K562 (cell line): ENCODE measurements at regions not wholly inside any gene's neighbourhood (a gene's known extent, or its start where the extent isn't known, plus 50 kb on each side); places are given as distances from the start of the nearest gene placed in this dataset.

ENCODE experiments used
- ATAC-seq: fragments of 200-7000 bp; cut with Tn5 transposase; 3 replicates; pipeline ENCODE4 v1.9.1; 2020; ENCODE audit warnings: moderate library complexity
- BruUV-seq: library from RNA; stranded (reverse); fragments of 400-500 nt; replicated peaks from 2 replicates; lab custom pipeline; 2021; lab: Mats Ljungman, UMichigan
- CTCF ChIA-PET: fragments of 300-600 bp; formaldehyde crosslinking; extraction: SDS; loops from one replicate; lab custom pipeline; 2021; ENCODE audit warnings: low intra/inter-chr PET ratio; lab: Yijun Ruan, JAX
- POLR2A ChIA-PET: fragments of 300-600, 350-650 bp; sonication (Branson Sonifier 250); formaldehyde crosslinking; extraction: SDS; loops from one replicate; lab custom pipeline; 2021; ENCODE audit warnings: antibody characterized with exemption, inconsistent platforms; lab: Yijun Ruan, JAX
- DNase-seq, 4 experiments: peaks; one replicate each; pipeline versions ENCODE4 v3.0.0 to v3.0.0-alpha.2; 2011 to 2018; ENCODE audit warnings: low spot score in 3 of 4, mixed read lengths in 3 of 4; ENCODE audit errors: extremely low read depth in 1 of 4
- FAIRE-seq: peaks from 2 replicates; lab custom pipeline; 2011; peaks lifted over from hg19 to GRCh38; lab: Jason Lieb, UNC
- H2AFZ ChIP-seq: 2 replicates; pipeline ENCODE4 v1.6.0; 2011; ENCODE audit warnings: low read depth, low read length, control low read depth, inconsistent platforms
- H3K27ac ChIP-seq: fragments of 200-600 bp; 3 replicates; pipeline ENCODE4 v1.8.0; 2011; ENCODE audit warnings: low read depth, mild to moderate bottlenecking, control low read depth, inconsistent platforms, low read length, moderate library complexity, mixed read lengths; ENCODE audit errors: extremely low read depth
- H3K27me3 ChIP-seq, 2 experiments: fragments of 300-600 bp in 1 of 2; 2 replicates in 1 of 2; 3 replicates in 1 of 2; pipeline versions ENCODE4 v1.6.0 to v1.8.0; 2011; ENCODE audit warnings: inconsistent platforms in 2 of 2, low read length in 2 of 2, mild to moderate bottlenecking in 1 of 2, mixed read lengths in 1 of 2, moderate library complexity in 1 of 2; ENCODE audit not compliant: control insufficient read depth in 2 of 2, insufficient read depth in 2 of 2
- H3K36me3 ChIP-seq: fragments of 300-600 bp; 3 replicates; pipeline ENCODE4 v1.8.0; 2011; ENCODE audit warnings: mild to moderate bottlenecking, low read length, inconsistent platforms; ENCODE audit not compliant: control insufficient read depth, insufficient read depth
- H3K4me1 ChIP-seq, 2 experiments: fragments of 200-600 bp in 1 of 2; replicated peaks in 1 of 2; 2 replicates in 1 of 2; 3 replicates in 1 of 2; pipeline versions ENCODE4 v1.5.1 to v1.8.0; 2011; ENCODE audit warnings: inconsistent platforms in 2 of 2, low read length in 2 of 2, mild to moderate bottlenecking in 1 of 2, mixed read lengths in 1 of 2, moderate library complexity in 1 of 2; ENCODE audit not compliant: control insufficient read depth in 2 of 2, insufficient read depth in 2 of 2
- H3K4me2 ChIP-seq: 2 replicates; pipeline ENCODE4 v1.6.1; 2011; ENCODE audit warnings: low read length, control low read depth, inconsistent platforms, mixed read lengths; ENCODE audit not compliant: insufficient read depth
- H3K4me3 ChIP-seq: fragments of 200-600 bp; sonication (generic), shearing (Covaris generic); 2 replicates; pipeline ENCODE4 v1.5.1; 2016; ENCODE audit warnings: control low read depth, inconsistent platforms
- H3K79me2 ChIP-seq: fragments of 200-600 bp; 3 replicates; pipeline ENCODE4 v1.8.0; 2011; ENCODE audit warnings: low read length, inconsistent platforms; ENCODE audit not compliant: control insufficient read depth, insufficient read depth
- H3K9ac ChIP-seq, 2 experiments: 2 replicates each; pipeline versions ENCODE4 v1.6.0 to v1.6.1; 2011; ENCODE audit warnings: low read depth in 2 of 2, low read length in 2 of 2, control low read depth in 1 of 2, inconsistent platforms in 1 of 2, mild to moderate bottlenecking in 1 of 2, mixed read lengths in 1 of 2; ENCODE audit not compliant: insufficient read depth in 1 of 2
- H3K9me1 ChIP-seq: one replicate; pipeline ENCODE4 v1.6.0; 2011; ENCODE audit warnings: inconsistent platforms, mild to moderate bottlenecking, low read length, moderate library complexity; ENCODE audit not compliant: control insufficient read depth, insufficient read depth
- H3K9me3 ChIP-seq: replicated peaks from 2 replicates; pipeline ENCODE4 v1.5.1; 2011; ENCODE audit warnings: low read depth, low read length, inconsistent platforms; ENCODE audit not compliant: control insufficient read depth, insufficient read depth
- H4K20me1 ChIP-seq: replicated peaks from 2 replicates; pipeline ENCODE4 v1.6.1; 2011; ENCODE audit warnings: low read length, inconsistent platforms, mixed read lengths; ENCODE audit not compliant: control insufficient read depth, insufficient read depth
- ARHGAP35 ChIP-seq: fragments of 450-650 bp; IDR thresholded peaks from 2 replicates; pipeline ENCODE4 v1.6.1; 2018; ENCODE audit not compliant: partially characterized antibody
- CBX2 ChIP-seq: fragments of 200-600 bp; sonication (generic); IDR thresholded peaks from one replicate; pipeline ENCODE4 v1.6.1; 2012; ENCODE audit warnings: mild to moderate bottlenecking, low read length, inconsistent platforms; ENCODE audit not compliant: insufficient read depth, poor library complexity, severe bottlenecking
- CREB3 ChIP-seq: fragments of 450-650 bp; conservative IDR thresholded peaks from 2 replicates; pipeline ENCODE4 v1.6.1; 2016; ENCODE audit warnings: missing genetic modification characterization, low read depth, mild to moderate bottlenecking, missing compliant biosample characterization, moderate library complexity
- E2F6 ChIP-seq, 2 experiments: IDR thresholded peaks; 2 replicates each; pipeline ENCODE4 v1.6.1; 2011; ENCODE audit warnings: borderline replicate concordance in 1 of 2, control low read depth in 1 of 2, low read depth in 1 of 2, low read length in 1 of 2, mild to moderate bottlenecking in 1 of 2, mixed read lengths in 1 of 2, moderate library complexity in 1 of 2; ENCODE audit not compliant: insufficient read depth in 1 of 2, insufficient read length in 1 of 2, poor library complexity in 1 of 2, severe bottlenecking in 1 of 2; ENCODE audit errors: extremely low read depth in 1 of 2
- ELF4 ChIP-seq: fragments of 450-650 bp; formaldehyde crosslinking; IDR thresholded peaks from 2 replicates; pipeline ENCODE4 v1.4.0; 2022; ENCODE audit warnings: missing genetic modification characterization
- HMG20A ChIP-seq: fragments of 450-650 bp; formaldehyde crosslinking; conservative IDR thresholded peaks from 2 replicates; pipeline ENCODE4 v1.4.0; 2020; ENCODE audit warnings: mild to moderate bottlenecking, mixed read lengths
- HNRNPH1 ChIP-seq: fragments of 200-400 bp; formaldehyde crosslinking; optimal IDR thresholded peaks from 2 replicates; pipeline ENCODE3; 2017; ENCODE audit warnings: low read depth, mild to moderate bottlenecking, low read length, moderate library complexity
- L3MBTL2 ChIP-seq: fragments of 450-650 bp; IDR thresholded peaks from 2 replicates; pipeline ENCODE4 v1.6.1; 2016; ENCODE audit warnings: mild to moderate bottlenecking, moderate library complexity
- MYC ChIP-seq, 2 experiments: fragments of 250-450 bp in 1 of 2; sonication (Bioruptor Pico) in 1 of 2; IDR thresholded peaks; 2 replicates each; pipeline versions ENCODE4 v1.5.1 to v1.6.1; 2012 to 2021; ENCODE audit warnings: low read depth in 2 of 2, borderline replicate concordance in 1 of 2, improper control_type of control experiment in 1 of 2, low read length in 1 of 2, mild to moderate bottlenecking in 1 of 2, moderate library complexity in 1 of 2
- NFXL1 ChIP-seq: fragments of 450-650 bp; formaldehyde crosslinking; IDR thresholded peaks from 2 replicates; pipeline ENCODE4 v1.4.0; 2021; ENCODE audit warnings: mild to moderate bottlenecking
- PHB2 ChIP-seq: fragments of 450-650 bp; IDR thresholded peaks from 2 replicates; pipeline ENCODE4 v1.6.1; 2017; ENCODE audit warnings: low read depth
- SUPT5H ChIP-seq: fragments of 450-650 bp; IDR thresholded peaks from 2 replicates; pipeline ENCODE4 v1.6.1; 2016
- ZBTB8A ChIP-seq: fragments of 450-650 bp; IDR thresholded peaks from 2 replicates; pipeline ENCODE4 v1.6.1; 2018; ENCODE audit warnings: mild to moderate bottlenecking, moderate library complexity; ENCODE audit not compliant: partially characterized antibody
- ZFP1 ChIP-seq: fragments of 450-650 bp; formaldehyde crosslinking; IDR thresholded peaks from 2 replicates; pipeline ENCODE4 v1.4.0; 2020; ENCODE audit warnings: mild to moderate bottlenecking, mixed read lengths
- ZFPM2 ChIP-seq: fragments of 250-450 bp; sonication (Bioruptor Pico); IDR thresholded peaks from 2 replicates; pipeline ENCODE4 v1.5.1; 2022; ENCODE audit warnings: mild to moderate bottlenecking
- ZNF316 ChIP-seq: fragments of 450-650 bp; IDR thresholded peaks from 2 replicates; pipeline ENCODE4 v1.6.1; 2016
- ZNF696 ChIP-seq: fragments of 250-450 bp; sonication (Bioruptor Pico); conservative IDR thresholded peaks from 2 replicates; pipeline ENCODE4 v1.4.0; 2020; ENCODE audit warnings: mild to moderate bottlenecking, moderate library complexity
- WGBS: fragments of 100-300 bp; shearing (Covaris generic); methylation state at CpG from one replicate; pipeline ENCODE4 v1.1.6; 2016; ENCODE audit warnings: low coverage, mixed read lengths; ENCODE audit not compliant: insufficient coverage; ENCODE audit errors: missing lambda C conversion rate; 5-methylcytosine and 5-hydroxymethylcytosine counted together
- in situ Hi-C: fragments of 300-500 bp; cut with MboI; formaldehyde crosslinking; loops from 4 replicates; pipeline ENCODE4 v1.15.0; 2018; ENCODE audit warnings: inconsistent platforms, mixed read lengths
- intact Hi-C: fragments of 100-400 bp; cut with micrococcal nuclease; formaldehyde crosslinking; loops from 2 replicates; pipeline ENCODE4 v1.14.2; 2022
- TF ChIP-seq, protein P1 (sequence below): fragments of 450-650 bp; IDR thresholded peaks from 2 replicates; pipeline ENCODE4 v1.6.1; 2016; ENCODE audit warnings: mild to moderate bottlenecking

DNA sequence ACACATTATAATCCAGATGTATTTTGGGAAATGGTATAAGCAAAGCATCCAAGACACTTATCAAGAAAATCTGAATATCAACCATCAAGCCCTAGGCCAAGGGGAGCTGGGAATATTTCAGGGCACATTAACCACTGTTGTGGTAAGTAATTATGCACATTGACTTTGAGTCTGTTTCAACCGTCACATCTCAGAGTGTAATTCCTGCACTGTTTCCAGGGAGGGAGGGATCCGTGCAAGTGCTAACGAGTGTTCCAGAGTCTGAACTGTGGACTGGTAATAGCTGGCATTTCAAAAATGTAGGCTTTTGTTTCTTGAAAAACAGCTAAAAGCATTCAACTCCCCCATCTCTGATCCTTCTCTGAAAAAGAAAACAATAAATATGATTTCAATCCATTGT lies 681.6 kb downstream of the BCL11A start:
- FAIRE-seq = no peak
- no peak overlapping the region for H3K27ac ChIP-seq
- no peaks in the 10 kb centered on the region for H3K4me1 ChIP-seq
- no peaks in the 10 kb centered on the region for H3K36me3 ChIP-seq
- in situ Hi-C loops = no loop called here
- H3K9me1 ChIP-seq = no peaks in the 10 kb centered on the region
- no TSS peak for BruUV-seq
- no peak overlapping the region for H3K9ac ChIP-seq
- CTCF ChIA-PET = no interaction called here
- POLR2A ChIA-PET = no interaction called here
- ATAC-seq = no peak
- no peaks in the 10 kb centered on the region for H3K9me3 ChIP-seq
- 0% methylated on average over 3 of the region's 3 CpGs for WGBS
- no peaks in the 10 kb centered on the region for H3K27me3 ChIP-seq
- H3K4me2 ChIP-seq = no peak overlapping the region
- DNase-seq = no peak
- intact Hi-C loops = no loop called here
- H4K20me1 ChIP-seq = no peaks in the 10 kb centered on the region; the same call in 1 of the 2 replicates
- TF ChIP-seq CREB3 (tag) = no peak
- no peak for TF ChIP-seq ZFPM2
- TF ChIP-seq E2F6 (IDR thresholded peaks at IDR 0.05; ENCODE audit: borderline replicate concordance in 1 of 2, extremely low read depth in 1 of 2, insufficient read depth in 1 of 2, insufficient read length in 1 of 2, low read depth in 1 of 2, low read length in 1 of 2, poor library complexity in 1 of 2, severe bottlenecking in 1 of 2) = no peak
- no peak for TF ChIP-seq PHB2
- TF ChIP-seq SUPT5H = no peak
- no peak for TF ChIP-seq L3MBTL2
- TF ChIP-seq ZBTB8A = no peak
- no peak for TF ChIP-seq ELF4 (CRISPR knock-in tag)
- no peak for TF ChIP-seq ZFP1
- TF ChIP-seq HNRNPH1 = no peak
- TF ChIP-seq, protein P1, sequence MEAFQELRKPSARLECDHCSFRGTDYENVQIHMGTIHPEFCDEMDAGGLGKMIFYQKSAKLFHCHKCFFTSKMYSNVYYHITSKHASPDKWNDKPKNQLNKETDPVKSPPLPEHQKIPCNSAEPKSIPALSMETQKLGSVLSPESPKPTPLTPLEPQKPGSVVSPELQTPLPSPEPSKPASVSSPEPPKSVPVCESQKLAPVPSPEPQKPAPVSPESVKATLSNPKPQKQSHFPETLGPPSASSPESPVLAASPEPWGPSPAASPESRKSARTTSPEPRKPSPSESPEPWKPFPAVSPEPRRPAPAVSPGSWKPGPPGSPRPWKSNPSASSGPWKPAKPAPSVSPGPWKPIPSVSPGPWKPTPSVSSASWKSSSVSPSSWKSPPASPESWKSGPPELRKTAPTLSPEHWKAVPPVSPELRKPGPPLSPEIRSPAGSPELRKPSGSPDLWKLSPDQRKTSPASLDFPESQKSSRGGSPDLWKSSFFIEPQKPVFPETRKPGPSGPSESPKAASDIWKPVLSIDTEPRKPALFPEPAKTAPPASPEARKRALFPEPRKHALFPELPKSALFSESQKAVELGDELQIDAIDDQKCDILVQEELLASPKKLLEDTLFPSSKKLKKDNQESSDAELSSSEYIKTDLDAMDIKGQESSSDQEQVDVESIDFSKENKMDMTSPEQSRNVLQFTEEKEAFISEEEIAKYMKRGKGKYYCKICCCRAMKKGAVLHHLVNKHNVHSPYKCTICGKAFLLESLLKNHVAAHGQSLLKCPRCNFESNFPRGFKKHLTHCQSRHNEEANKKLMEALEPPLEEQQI = no peak
- TF ChIP-seq ARHGAP35 = no peak
- TF ChIP-seq ZNF696 (CRISPR knock-in tag) = no peak
- TF ChIP-seq CBX2 = no peak
- no peak for TF ChIP-seq MYC (IDR thresholded peaks at IDR 0.05; ENCODE audit: low read depth, low read length)
- no peak for TF ChIP-seq MYC (CRISPR knock-in tag; IDR thresholded peaks at IDR 0.05; ENCODE audit: borderline replicate concordance, low read depth)
- TF ChIP-seq ZNF316 = no peak
- TF ChIP-seq NFXL1 (CRISPR knock-in tag) = no peak
- no peak for TF ChIP-seq HMG20A (CRISPR knock-in tag)
- no peaks in the 10 kb centered on the region for H3K79me2 ChIP-seq
- no peak overlapping the region for H2AFZ ChIP-seq
- H3K4me3 ChIP-seq = no peak overlapping the region
